GM21786 (cell line): ENCODE measurements at regions not wholly inside any gene's neighbourhood (a gene's known extent, or its start where the extent isn't known, plus 50 kb on each side); places are given as distances from the start of the nearest gene placed in this dataset.

Source experiments
- ATAC-seq: cut with Tn5 transposase; IDR thresholded peaks from one replicate; pipeline ENCODE4 v1.9.1; 2021; ENCODE audit not compliant: unreplicated experiment

GRCh38 chr9:84575705-84576104, 93.8 kb upstream of the NTRK2 start:
- ATAC-seq = no peak

GRCh38 chr9:84583866-84584265, 85.7 kb upstream of the NTRK2 start:
- no peak for ATAC-seq

DNA sequence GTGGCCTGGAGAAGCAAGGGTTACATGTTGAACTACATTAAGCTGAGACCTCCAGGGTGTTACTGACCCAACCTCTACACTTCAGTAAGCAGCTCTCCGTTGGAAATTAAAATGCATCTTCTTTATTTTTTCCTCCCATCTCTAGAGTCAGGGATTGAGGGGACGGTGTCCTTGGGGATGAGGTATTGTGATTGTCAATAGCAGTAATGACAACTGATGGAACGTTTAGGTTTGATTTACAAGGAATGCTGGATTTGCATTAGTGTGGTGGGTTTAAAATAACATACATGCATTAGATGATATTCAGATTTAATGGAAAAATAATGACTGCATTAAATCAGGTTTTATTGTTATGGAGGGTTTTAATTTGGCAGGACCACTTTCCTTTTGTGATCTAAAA, 82.9 kb upstream of the NTRK2 start:
- ATAC-seq = no peak

DNA sequence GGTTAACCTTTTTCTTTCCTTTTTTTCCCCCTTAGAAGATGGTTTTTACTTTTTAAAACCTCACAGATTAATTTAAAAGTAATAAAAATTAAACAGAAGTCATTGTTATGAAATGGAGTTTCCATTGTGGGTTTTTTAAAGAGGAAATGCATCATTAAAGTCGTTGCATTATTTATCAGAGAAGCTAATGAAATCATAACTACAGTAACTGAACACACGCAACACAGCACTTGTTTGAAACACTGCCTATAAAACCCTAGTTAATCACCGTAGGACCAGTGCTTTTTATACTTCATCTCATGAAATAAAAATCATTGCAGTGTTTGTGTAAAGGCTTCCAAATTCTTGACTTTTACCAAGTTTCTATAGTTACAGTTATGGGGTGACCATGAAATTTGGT, 82.4 kb upstream of the NTRK2 start:
- ATAC-seq = no peak

DNA sequence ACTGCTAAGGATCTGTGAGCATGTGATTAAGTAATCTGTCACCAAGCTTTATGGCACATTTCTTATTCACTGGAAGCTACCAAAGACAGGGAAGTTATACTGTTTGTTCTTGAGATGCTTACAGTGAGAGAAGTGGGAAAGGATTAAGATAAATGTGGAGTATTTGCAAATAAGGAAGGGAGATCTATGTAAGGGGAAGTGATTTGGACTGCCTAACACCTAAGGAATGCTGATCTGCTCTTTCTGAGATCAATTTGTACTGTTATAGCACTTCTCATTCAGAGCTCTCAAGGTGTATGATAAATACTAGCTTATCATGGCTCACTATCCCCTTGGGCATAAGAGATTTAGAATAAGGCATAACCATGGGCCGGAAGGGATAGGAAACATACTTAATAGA, 80.0 kb upstream of the NTRK2 start:
- ATAC-seq = no peak

DNA sequence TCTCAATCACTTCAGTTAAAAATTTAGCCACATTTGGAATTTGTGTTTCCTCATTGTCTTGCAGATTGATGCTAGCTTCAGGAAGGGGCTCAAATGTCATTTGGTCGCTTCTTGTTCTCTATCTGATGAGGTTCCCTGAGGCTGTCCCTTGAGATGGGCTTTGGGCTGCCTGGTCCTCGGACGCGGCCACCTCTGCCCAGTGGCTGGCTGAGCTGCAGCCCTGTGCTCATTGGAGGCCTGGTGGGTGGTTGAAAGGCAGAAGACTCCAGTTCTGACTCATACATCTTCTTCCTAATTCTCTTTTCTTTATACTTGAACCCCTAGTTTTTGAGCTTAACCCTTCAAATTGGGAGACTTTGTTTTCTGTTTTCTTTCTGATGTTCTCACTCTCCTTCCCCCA, 78.8 kb upstream of the NTRK2 start:
- ATAC-seq = no peak

GRCh38 chr9:84592918-84593317, 76.6 kb upstream of the NTRK2 start:
- ATAC-seq = no peak

DNA sequence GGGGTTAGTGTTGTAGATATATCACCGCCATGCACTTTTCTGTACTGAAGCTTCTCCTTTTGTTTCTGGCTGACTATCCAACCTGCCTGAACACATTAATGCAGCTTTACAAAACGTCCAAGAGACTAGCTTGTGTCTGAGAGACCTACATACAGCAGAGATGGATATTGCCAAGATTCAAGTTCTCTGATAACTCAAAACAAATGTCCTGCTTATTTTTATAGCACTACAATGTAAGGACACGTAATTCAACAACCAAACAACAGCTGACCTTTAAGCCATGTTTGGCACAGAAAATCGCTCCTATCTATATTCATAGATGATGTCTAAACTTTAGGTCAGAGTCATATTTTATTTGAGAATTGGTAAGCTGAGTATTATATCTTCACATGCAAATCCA, 76.2 kb upstream of the NTRK2 start:
- ATAC-seq = no peak

GRCh38 chr9:84597131-84597530, 72.4 kb upstream of the NTRK2 start:
- ATAC-seq = peak; percentile 95

DNA sequence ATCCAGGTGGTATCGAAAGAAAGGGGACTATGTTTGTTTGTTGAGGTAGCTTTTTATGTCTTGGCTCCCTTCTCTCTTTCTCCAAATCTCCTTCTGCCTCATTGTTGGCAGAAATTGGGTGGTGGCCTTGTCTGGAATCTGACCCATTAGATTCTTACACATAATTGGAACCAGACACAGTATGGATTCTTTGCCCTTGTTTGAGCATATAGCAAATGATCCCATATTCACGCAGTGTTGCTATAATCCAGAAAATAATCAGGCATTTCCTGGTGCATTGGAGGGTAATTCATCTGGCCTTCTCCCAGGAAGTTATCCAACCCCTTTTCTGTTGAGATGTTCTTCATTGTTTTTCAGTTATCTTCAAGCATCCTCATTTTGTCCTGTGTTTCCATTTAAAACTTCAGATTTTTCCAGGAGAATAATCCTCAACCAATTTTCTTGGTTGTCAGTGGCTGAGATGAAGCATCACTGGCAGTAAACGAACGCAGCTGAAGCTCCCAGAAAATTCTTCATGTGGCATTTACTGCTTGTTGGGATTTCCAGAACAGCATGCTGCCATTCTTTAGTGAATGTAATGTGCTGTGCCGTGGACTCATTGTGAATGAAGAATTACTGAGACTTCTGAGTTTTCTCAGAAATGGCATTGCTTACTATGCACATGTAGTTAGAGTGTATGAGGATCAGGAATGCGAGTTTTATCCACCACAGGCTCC, 70.5 kb upstream of the NTRK2 start:
- no peak for ATAC-seq

DNA sequence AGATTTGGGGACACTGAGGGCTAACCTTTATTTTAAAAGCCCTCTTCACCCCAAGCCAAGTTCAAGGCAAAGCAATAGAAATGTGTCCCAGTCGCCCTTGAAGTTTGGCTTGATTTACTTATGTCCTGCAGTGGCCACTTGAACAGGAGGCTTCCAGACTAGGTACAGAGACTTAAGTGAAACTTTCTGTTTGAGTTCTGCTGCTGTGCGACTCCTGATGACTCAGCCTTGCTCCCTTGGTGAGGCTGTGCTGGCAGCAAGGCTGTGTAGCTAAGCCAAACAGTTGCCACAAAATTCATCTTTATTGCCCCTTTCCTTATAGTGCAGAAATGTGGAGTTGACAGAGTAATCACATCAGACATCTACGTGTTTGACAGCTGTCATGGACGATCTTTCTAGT, 68.8 kb upstream of the NTRK2 start:
- ATAC-seq = no peak

DNA sequence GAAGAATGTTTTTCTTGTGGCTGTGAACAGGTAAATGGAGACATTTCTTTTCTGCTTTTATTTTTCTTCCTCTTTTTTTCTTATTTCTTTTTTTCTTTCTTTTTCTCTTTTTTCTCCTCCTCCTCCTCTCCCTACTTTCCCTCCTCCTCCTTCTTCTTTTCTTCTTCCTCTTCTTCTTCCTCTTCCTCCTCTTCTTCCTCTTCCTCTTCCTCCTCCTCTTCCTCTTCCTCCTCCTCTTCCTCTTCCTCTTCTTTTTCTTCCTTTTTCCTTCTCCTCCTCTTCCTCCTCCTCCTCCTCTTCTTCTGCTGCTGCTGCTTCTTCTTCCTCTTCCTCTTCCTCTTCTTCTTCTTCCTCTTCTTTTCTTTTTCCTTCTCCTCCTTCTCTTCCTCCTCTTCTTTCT, 65.3 kb upstream of the NTRK2 start:
- ATAC-seq = no peak

DNA sequence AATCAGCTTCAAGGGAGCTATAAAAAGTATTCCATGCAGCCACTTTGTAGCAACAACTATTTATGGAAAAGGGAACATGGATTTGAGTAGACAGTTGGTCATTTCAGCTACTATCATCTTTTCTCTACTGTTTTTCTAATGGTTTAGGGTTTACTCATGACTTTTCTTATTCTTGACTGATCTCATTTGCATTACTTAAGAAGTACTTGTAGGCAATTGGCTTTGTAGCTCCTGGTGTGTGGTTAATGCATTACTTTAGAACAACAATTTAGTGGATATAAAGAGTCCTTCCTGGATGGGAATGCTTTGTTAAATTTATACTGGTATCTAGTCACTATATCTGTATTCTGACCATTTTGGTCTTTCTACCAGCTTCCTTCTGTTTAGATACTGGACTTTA, 59.8 kb upstream of the NTRK2 start:
- no peak for ATAC-seq

- no peak for ATAC-seq
These were observed 56.1 kb upstream of the NTRK2 start for GRCh38 chr9:84613431-84613830.

- no peak for ATAC-seq
These were observed 54.0 kb upstream of the NTRK2 start for GRCh38 chr9:84615544-84615943.

- ATAC-seq = no peak
These were observed 52.0 kb upstream of the NTRK2 start for GRCh38 chr9:84617411-84618029.
